Panc1 (cell line): ENCODE measurements at regions not wholly inside any gene's neighbourhood (a gene's known extent, or its start where the extent isn't known, plus 50 kb on each side); places are given as distances from the start of the nearest gene placed in this dataset.
"Not testable (repeated sequence)": the region's sequence is repeated elsewhere in the genome, so short reads cannot be mapped to it uniquely, and the experiment has no call there.

ENCODE experiments used
- ATAC-seq: fragments of 200-7000 bp; cut with Tn5 transposase; 2 replicates; pipeline ENCODE4 v1.9.1; 2020; ENCODE audit warnings: mild to moderate bottlenecking, moderate library complexity
- BruUV-seq: library from RNA; stranded (reverse); fragments of 400-500 nt; replicated peaks from 2 replicates; lab custom pipeline; 2021; lab: Mats Ljungman, UMichigan
- CTCF ChIA-PET: fragments of 300-600 bp; sonication (Branson Sonifier 250); formaldehyde crosslinking; loops from one replicate; lab custom pipeline; 2022; ENCODE audit warnings: antibody characterized with exemption; lab: Charles Lee
- POLR2A ChIA-PET: fragments of 300-600 bp; sonication (Branson Sonifier 250); formaldehyde crosslinking; loops from one replicate; lab custom pipeline; 2022; ENCODE audit warnings: antibody characterized with exemption; lab: Charles Lee
- DNase-seq: peaks from one replicate; pipeline ENCODE4 v3.0.0-alpha.2; 2010; ENCODE audit warnings: low read depth, low spot score
- H3K27ac ChIP-seq: 2 replicates; pipeline ENCODE4 v1.5.1; 2011; ENCODE audit warnings: mild to moderate bottlenecking, low read length, inconsistent platforms
- H3K27me3 ChIP-seq: fragments of 200-500 bp; sonication (Bioruptor generic); 2 replicates; pipeline ENCODE4 v1.6.0; 2014; ENCODE audit warnings: low read length, inconsistent platforms; ENCODE audit not compliant: control insufficient read depth, insufficient read depth
- H3K36me3 ChIP-seq: fragments of 200-500 bp; sonication (Bioruptor generic); 2 replicates; pipeline ENCODE4 v1.5.1; 2014; ENCODE audit warnings: inconsistent platforms, mild to moderate bottlenecking, low read length, moderate library complexity; ENCODE audit not compliant: control insufficient read depth, insufficient read depth
- H3K4me1 ChIP-seq: 2 replicates; pipeline ENCODE4 v1.5.1; 2011; ENCODE audit warnings: inconsistent platforms, mild to moderate bottlenecking, low read length, moderate library complexity; ENCODE audit not compliant: control insufficient read depth, insufficient read depth
- H3K4me3 ChIP-seq, 2 experiments: 2 replicates each; pipeline ENCODE4 v1.5.1; 2011 to 2012; ENCODE audit warnings: low read depth in 2 of 2, low read length in 2 of 2, mild to moderate bottlenecking in 2 of 2, inconsistent platforms in 1 of 2, moderate library complexity in 1 of 2
- H3K9me3 ChIP-seq: fragments of 200-500 bp; sonication (Bioruptor generic); 2 replicates; pipeline ENCODE4 v1.5.1; 2014; ENCODE audit warnings: low read depth, mild to moderate bottlenecking, inconsistent platforms, low read length, moderate library complexity; ENCODE audit not compliant: control insufficient read depth, insufficient read depth
- CTCF ChIP-seq: fragments of 450-650 bp; IDR thresholded peaks from 2 replicates; pipeline ENCODE4 v1.5.1; 2017; ENCODE audit warnings: mild to moderate bottlenecking
- POLR2AphosphoS5 ChIP-seq: IDR thresholded peaks from 2 replicates; pipeline ENCODE4 v1.6.1; 2012; ENCODE audit warnings: mild to moderate bottlenecking, low read depth, low read length, moderate library complexity
- REST ChIP-seq, 2 experiments: IDR thresholded peaks; 2 replicates each; pipeline ENCODE4 v1.6.1; 2011 to 2012; ENCODE audit warnings: low read depth in 2 of 2, control low read depth in 1 of 2, low read length in 1 of 2, mild to moderate bottlenecking in 1 of 2, moderate library complexity in 1 of 2; ENCODE audit not compliant: insufficient read depth in 1 of 2
- SIN3A ChIP-seq: IDR thresholded peaks from 2 replicates; pipeline ENCODE4 v1.6.1; 2012; ENCODE audit warnings: low read depth, mild to moderate bottlenecking, low read length, moderate library complexity, borderline replicate concordance; ENCODE audit not compliant: insufficient read depth
- TCF7L2 ChIP-seq: IDR thresholded peaks from 2 replicates; pipeline ENCODE4 v1.6.1; 2011; ENCODE audit warnings: mild to moderate bottlenecking, low read depth, low read length, inconsistent platforms
- in situ Hi-C: cut with HindIII; loops from 2 replicates; pipeline ENCODE4 v1.10.0; 2016; ENCODE audit warnings: low sequenced_read_pairs, low pct_unique_long_range_greater_than_20kb
- intact Hi-C: fragments of 100-400 bp; cut with micrococcal nuclease; formaldehyde crosslinking; loops from one replicate; pipeline ENCODE4 v1.10.0; 2022; ENCODE audit not compliant: unreplicated experiment

GRCh38 chr6:111944541-111944940, 71.3 kb upstream of the FYN start:
- Histone ChIP-seq H3K9me3 (no peaks in the 10 kb centered on the region), H3K27me3 (peaks cover 10% of the 10 kb centered on the region), H3K4me1 (no peaks in the 10 kb centered on the region), H3K4me3 (no peak overlapping the region), H3K36me3 (no peaks in the 10 kb centered on the region), H3K27ac (no peak overlapping the region)
- DNase-seq (no peak), ATAC-seq (no peak)
- ChIA-PET POLR2A (no interaction called here), CTCF (no interaction called here)
- TF ChIP-seq REST (IDR thresholded peaks at IDR 0.05; ENCODE audit: insufficient read depth in 1 of 2, low read depth in 2 of 2, low read length in 1 of 2) (no peak), TCF7L2 (no peak), POLR2AphosphoS5 (no peak), SIN3A (no peak), CTCF (no peak)
- no TSS peak for BruUV-seq
- intact Hi-C loops = no loop called here
- in situ Hi-C loops = no loop called here

- POLR2A ChIA-PET = interaction anchor here (0.6 kb wide), 1 partner anchor 488 kb away, joined by 3 read pairs; no protein-coding TSS in a partner anchor
- CTCF ChIA-PET = no interaction called here
- no peak for DNase-seq
- in situ Hi-C loops = no loop called here
- no peak for TF ChIP-seq SIN3A
- no peak for TF ChIP-seq CTCF
- no peak for TF ChIP-seq POLR2AphosphoS5
- no peak for TF ChIP-seq REST (IDR thresholded peaks at IDR 0.05; ENCODE audit: insufficient read depth in 1 of 2, low read depth in 2 of 2, low read length in 1 of 2)
- no peak for TF ChIP-seq TCF7L2
- intact Hi-C loops = no loop called here
- Histone ChIP-seq H3K4me1 (no peaks in the 10 kb centered on the region), H3K9me3 (no peaks in the 10 kb centered on the region), H3K36me3 (no peaks in the 10 kb centered on the region), H3K4me3 (no peak overlapping the region), H3K27ac (no peak overlapping the region), H3K27me3 (peaks cover 48% of the 10 kb centered on the region)
- ATAC-seq = no peak
- no TSS peak for BruUV-seq
Measured at GRCh38 chr6:111949546-111949945, 76.3 kb upstream of the FYN start.

- BruUV-seq, in situ Hi-C loops, ATAC-seq, H3K36me3 ChIP-seq, CTCF ChIA-PET, POLR2A ChIA-PET, DNase-seq, H3K4me1 ChIP-seq, H3K4me3 ChIP-seq, H3K9me3 ChIP-seq, H3K27ac ChIP-seq, intact Hi-C loops: not testable (repeated sequence)
- H3K27me3 ChIP-seq = peaks cover 48% of the 10 kb centered on the region
Measured at GRCh38 chr6:111949984-111950383, 76.7 kb upstream of the FYN start.
